GM18868 (cell line): ENCODE measurements at regions not wholly inside any gene's neighbourhood (a gene's known extent, or its start where the extent isn't known, plus 50 kb on each side); places are given as distances from the start of the nearest gene placed in this dataset.
A peak's percentile ranks its signal among the peaks of the same experiment; 100 is the strongest.

Experiments
- ATAC-seq: cut with Tn5 transposase; IDR thresholded peaks from one replicate; pipeline ENCODE4 v1.9.1; 2021; ENCODE audit warnings: mild to moderate bottlenecking, moderate library complexity; ENCODE audit not compliant: unreplicated experiment

GRCh38 chr13:44271031-44271455, 102.6 kb upstream of the SERP2 start:
- ATAC-seq = no peak

GRCh38 chr13:44271473-44271872, 102.2 kb upstream of the SERP2 start:
- ATAC-seq = no peak

- no peak for ATAC-seq
Measured at GRCh38 chr13:44271915-44272341, 101.7 kb upstream of the SERP2 start.

- no peak for ATAC-seq
Measured at GRCh38 chr13:44272692-44273091, 100.9 kb upstream of the SERP2 start.

- ATAC-seq = no peak
Measured at GRCh38 chr13:44273216-44273615, 100.4 kb upstream of the SERP2 start.

GRCh38 chr13:44273991-44274770, 99.4 kb upstream of the SERP2 start:
- ATAC-seq = peak; percentile 91

GRCh38 chr13:44274771-44275205, 98.8 kb upstream of the SERP2 start:
- ATAC-seq = no peak

GRCh38 chr13:44275381-44275780, 98.2 kb upstream of the SERP2 start:
- ATAC-seq = no peak

GRCh38 chr13:44276061-44276460, 97.6 kb upstream of the SERP2 start:
- no peak for ATAC-seq

- no peak for ATAC-seq
Measured at GRCh38 chr13:44277459-44277858, 96.2 kb upstream of the SERP2 start.

GRCh38 chr13:44278166-44278565, 95.5 kb upstream of the SERP2 start:
- ATAC-seq = no peak

GRCh38 chr13:44280456-44280855, 93.2 kb upstream of the SERP2 start:
- no peak for ATAC-seq

- no peak for ATAC-seq
Measured at GRCh38 chr13:44281252-44282000, 92.2 kb upstream of the SERP2 start.

GRCh38 chr13:44283600-44283999, 90.0 kb upstream of the SERP2 start:
- no peak for ATAC-seq

GRCh38 chr13:44287958-44288357, 85.7 kb upstream of the SERP2 start:
- ATAC-seq = no peak

GRCh38 chr13:44292545-44292944, 81.1 kb upstream of the SERP2 start:
- ATAC-seq = no peak

- no peak for ATAC-seq
Measured at GRCh38 chr13:44293374-44293773, 80.2 kb upstream of the SERP2 start.

GRCh38 chr13:44293908-44294735, 79.5 kb upstream of the SERP2 start:
- peak; percentile 48 for ATAC-seq

GRCh38 chr13:44294876-44295275, 78.7 kb upstream of the SERP2 start:
- ATAC-seq = no peak

GRCh38 chr13:44296856-44297255, 76.8 kb upstream of the SERP2 start:
- ATAC-seq = no peak

GRCh38 chr13:44298314-44298713, 75.3 kb upstream of the SERP2 start:
- ATAC-seq = no peak
